ENCODE measurements at regions not wholly inside any gene's neighbourhood (a gene's known extent, or its start where the extent isn't known, plus 50 kb on each side); places are given as distances from the start of the nearest gene placed in this dataset.

GRCh38 chr3:71858503-71859122 lies 73.7 kb upstream of the PROK2 start (continued):
- TF ChIP-seq CBX2 (IDR thresholded peaks at IDR 0.05; ENCODE audit: borderline replicate concordance, low read depth) (no peak), KDM1A (IDR thresholded peaks at IDR 0.05; ENCODE audit: low read depth) (no peak), E2F6 (IDR thresholded peaks at IDR 0.05; ENCODE audit: borderline replicate concordance, low read depth) (no peak), POLR2AphosphoS2 (conservative IDR thresholded peaks at IDR 0.05; ENCODE audit: low read length) (no peak), JUNB (IDR thresholded peaks at IDR 0.05) (no peak)

GRCh38 chr3:71857956-71858355 lies 73.0 kb upstream of the PROK2 start:
- Histone ChIP-seq H3K27ac (no peak overlapping the region), H3K4me2 (no peak overlapping the region), H3K4me3 (no peak overlapping the region), H3K9me3 (peaks cover 10% of the 10 kb centered on the region), H3K4me1 (no peaks in the 10 kb centered on the region)
- CTCF ChIA-PET = interaction anchor here (1.5 to 7.1 kb wide), 3 partner anchors 17 to 147 kb away, joined by 4 to 28 read pairs (median 19); no protein-coding TSS in a partner anchor
- DNase-seq (ENCODE audit: low read depth in 1 of 2, low spot score in 1 of 2) (no peak), FAIRE-seq (no peak), ATAC-seq (no peak)
- POLR2A ChIA-PET = no interaction called here
- TF ChIP-seq RARB (CRISPR knock-in tag; IDR thresholded peaks at IDR 0.05) (no peak), HMGXB4 (CRISPR knock-in tag; IDR thresholded peaks at IDR 0.05; ENCODE audit: borderline replicate concordance) (no peak), RFX5 (IDR thresholded peaks at IDR 0.05) (no peak), MAZ (IDR thresholded peaks at IDR 0.05; ENCODE audit: borderline replicate concordance, low read depth, low read length) (no peak), PBX3 (IDR thresholded peaks at IDR 0.05) (no peak), PHF8 (IDR thresholded peaks at IDR 0.05; ENCODE audit: borderline replicate concordance, low read depth) (no peak), GATA3 (IDR thresholded peaks at IDR 0.05; ENCODE audit: borderline replicate concordance) (no peak), E2F6 (IDR thresholded peaks at IDR 0.05; ENCODE audit: borderline replicate concordance, low read depth) (no peak), HDAC2 (IDR thresholded peaks at IDR 0.05) (no peak), ZC3H11A (IDR thresholded peaks at IDR 0.05) (no peak), REST (IDR thresholded peaks at IDR 0.05) (no peak), CHD4 (IDR thresholded peaks at IDR 0.05; ENCODE audit: borderline replicate concordance) (no peak), CBX8 (IDR thresholded peaks at IDR 0.05) (no peak), RAD21 (conservative IDR thresholded peaks at IDR 0.05 in 1 of 2, IDR thresholded peaks at IDR 0.05 in 1 of 2) (no peak), MAX (IDR thresholded peaks at IDR 0.05) (no peak), JUN (IDR thresholded peaks at IDR 0.05) (no peak)
- TF ChIP-seq, protein P1, sequence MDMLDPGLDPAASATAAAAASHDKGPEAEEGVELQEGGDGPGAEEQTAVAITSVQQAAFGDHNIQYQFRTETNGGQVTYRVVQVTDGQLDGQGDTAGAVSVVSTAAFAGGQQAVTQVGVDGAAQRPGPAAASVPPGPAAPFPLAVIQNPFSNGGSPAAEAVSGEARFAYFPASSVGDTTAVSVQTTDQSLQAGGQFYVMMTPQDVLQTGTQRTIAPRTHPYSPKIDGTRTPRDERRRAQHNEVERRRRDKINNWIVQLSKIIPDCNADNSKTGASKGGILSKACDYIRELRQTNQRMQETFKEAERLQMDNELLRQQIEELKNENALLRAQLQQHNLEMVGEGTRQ (IDR thresholded peaks at IDR 0.05) = no peak
- TF ChIP-seq, protein P2, sequence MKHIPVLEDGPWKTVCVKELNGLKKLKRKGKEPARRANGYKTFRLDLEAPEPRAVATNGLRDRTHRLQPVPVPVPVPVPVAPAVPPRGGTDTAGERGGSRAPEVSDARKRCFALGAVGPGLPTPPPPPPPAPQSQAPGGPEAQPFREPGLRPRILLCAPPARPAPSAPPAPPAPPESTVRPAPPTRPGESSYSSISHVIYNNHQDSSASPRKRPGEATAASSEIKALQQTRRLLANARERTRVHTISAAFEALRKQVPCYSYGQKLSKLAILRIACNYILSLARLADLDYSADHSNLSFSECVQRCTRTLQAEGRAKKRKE (CRISPR knock-in tag; IDR thresholded peaks at IDR 0.05; ENCODE audit: low read depth) = no peak
- TF ChIP-seq, protein P3, sequence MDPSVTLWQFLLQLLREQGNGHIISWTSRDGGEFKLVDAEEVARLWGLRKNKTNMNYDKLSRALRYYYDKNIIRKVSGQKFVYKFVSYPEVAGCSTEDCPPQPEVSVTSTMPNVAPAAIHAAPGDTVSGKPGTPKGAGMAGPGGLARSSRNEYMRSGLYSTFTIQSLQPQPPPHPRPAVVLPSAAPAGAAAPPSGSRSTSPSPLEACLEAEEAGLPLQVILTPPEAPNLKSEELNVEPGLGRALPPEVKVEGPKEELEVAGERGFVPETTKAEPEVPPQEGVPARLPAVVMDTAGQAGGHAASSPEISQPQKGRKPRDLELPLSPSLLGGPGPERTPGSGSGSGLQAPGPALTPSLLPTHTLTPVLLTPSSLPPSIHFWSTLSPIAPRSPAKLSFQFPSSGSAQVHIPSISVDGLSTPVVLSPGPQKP (IDR thresholded peaks at IDR 0.05; ENCODE audit: low read depth, low read length) = no peak
- WGBS (ENCODE audit: missing lambda C conversion rate) = 18% methylated on average over 3 of the region's 3 CpGs
